Tibial nerve (tissue), 4 donors: ENCODE measurements at regions not wholly inside any gene's neighbourhood (a gene's known extent, or its start where the extent isn't known, plus 50 kb on each side); places are given as distances from the start of the nearest gene placed in this dataset.
"Not testable (repeated sequence)": the region's sequence is repeated elsewhere in the genome, so short reads cannot be mapped to it uniquely, and the experiment has no call there.

ENCODE experiments used
- DNase-seq, 2 donors: peaks; one replicate each; pipeline ENCODE4 v3.0.0-alpha.2; 2019; ENCODE audit warnings: low spot score in 2 of 2
- H3K27ac ChIP-seq, 4 donors: fragments of 200-600 bp; sonication (generic) in 3 of 4; one replicate each; pipeline ENCODE4 v1.5.1; 2017 to 2019; ENCODE audit warnings: mild to moderate bottlenecking in 1 of 4
- H3K27me3 ChIP-seq, 2 donors: fragments of 200-600 bp; sonication (generic) in 1 of 2; one replicate each; pipeline versions ENCODE4 v1.5.1 to v1.6.0; 2017 to 2019
- H3K36me3 ChIP-seq, 3 donors: fragments of 200-600 bp; sonication (generic); one replicate each; pipeline ENCODE4 v1.5.1; 2018 to 2019
- H3K4me1 ChIP-seq, 4 donors: fragments of 200-600 bp; sonication (generic) in 3 of 4; one replicate each; pipeline ENCODE4 v1.5.1; 2017 to 2019
- H3K4me3 ChIP-seq, 4 donors: fragments of 200-600 bp; sonication (generic) in 3 of 4; one replicate each; pipeline ENCODE4 v1.5.1; 2017 to 2019; ENCODE audit warnings: mild to moderate bottlenecking in 1 of 4, moderate library complexity in 1 of 4
- H3K9me3 ChIP-seq, 4 donors: fragments of 200-600 bp; sonication (generic) in 3 of 4; one replicate each; pipeline ENCODE4 v1.5.1; 2017 to 2019
- CTCF ChIP-seq, 5 experiments: fragments of 200-600 bp in 3 of 5; fragments of 450-650 bp in 2 of 5; sonication (generic) in 3 of 5; IDR thresholded peaks; one replicate each; pipeline ENCODE4 v1.5.1; 2016 to 2019; ENCODE audit warnings: antibody characterized with exemption in 5 of 5, mild to moderate bottlenecking in 3 of 5, moderate library complexity in 2 of 5
- EP300 ChIP-seq, 2 donors: sonication (generic); formaldehyde crosslinking; IDR thresholded peaks; one replicate each; pipeline ENCODE4 v1.6.1; 2017; ENCODE audit warnings: antibody characterized with exemption in 2 of 2, mild to moderate bottlenecking in 1 of 2
- POLR2A ChIP-seq, 2 donors: fragments of 450-650 bp; IDR thresholded peaks; one replicate each; pipeline ENCODE4 v1.6.1; 2017; ENCODE audit warnings: antibody characterized with exemption in 2 of 2, mild to moderate bottlenecking in 2 of 2, moderate library complexity in 2 of 2
- WGBS, 2 donors: methylation state at CpG; one replicate each; pipeline ENCODE4 v1.1.5; 2018; 5-methylcytosine and 5-hydroxymethylcytosine counted together

GRCh38 chr7:63105978-63106377, 892.7 kb upstream of the ZNF722 start:
- WGBS, 2 donors: 89 to 92% methylated on average over 4 of the region's 4 CpGs

GRCh38 chr7:63106506-63107388, 891.9 kb upstream of the ZNF722 start:
- no peak for DNase-seq
- no peaks in the 10 kb centered on the region for H3K4me1 ChIP-seq
- no peak overlapping the region for H3K27ac ChIP-seq
- WGBS, 2 donors: 82 to 83% methylated on average over 11 of the region's 11 CpGs
- TF ChIP-seq CTCF (IDR thresholded peaks at IDR 0.05) (no peak), EP300 (IDR thresholded peaks at IDR 0.05) (no peak), POLR2A (IDR thresholded peaks at IDR 0.05) (no peak)
- no peaks in the 10 kb centered on the region for H3K27me3 ChIP-seq
- no peaks in the 10 kb centered on the region for H3K36me3 ChIP-seq
- no peak overlapping the region for H3K4me3 ChIP-seq
- H3K9me3 ChIP-seq: peaks cover 0 to 32% (median 0%) of the 10 kb centered on the region in 4 donors

More at GRCh38 chr7:63105978-63106377, 892.7 kb upstream of the ZNF722 start:
- Histone ChIP-seq H3K4me1 (no peaks in the 10 kb centered on the region), H3K36me3 (no peaks in the 10 kb centered on the region), H3K4me3 (no peak overlapping the region), H3K27ac (no peak overlapping the region), H3K9me3 (peaks cover 0 to 26% (median 0%) of the 10 kb centered on the region in 4 donors), H3K27me3 (no peaks in the 10 kb centered on the region)
- no peak for DNase-seq
- TF ChIP-seq POLR2A (IDR thresholded peaks at IDR 0.05) (no peak), CTCF (IDR thresholded peaks at IDR 0.05) (no peak), EP300 (IDR thresholded peaks at IDR 0.05) (no peak)

- not testable (repeated sequence) for H3K4me3 ChIP-seq, H3K27ac ChIP-seq, H3K36me3 ChIP-seq, H3K27me3 ChIP-seq, DNase-seq, H3K4me1 ChIP-seq
- peaks cover 0 to 58% (median 0%) of the 10 kb centered on the region in 4 donors for H3K9me3 ChIP-seq
- WGBS, 2 donors: 75 to 78% methylated on average over 7 of the region's 7 CpGs
These were observed 887.1 kb upstream of the ZNF722 start for GRCh38 chr7:63111511-63111910.

GRCh38 chr7:63112764-63113712, 885.6 kb upstream of the ZNF722 start:
- H3K4me3 ChIP-seq: no peak overlapping the region
- TF ChIP-seq POLR2A (IDR thresholded peaks at IDR 0.05) (no peak), EP300 (IDR thresholded peaks at IDR 0.05) (no peak), CTCF (IDR thresholded peaks at IDR 0.05) (no peak)
- no peak for DNase-seq
- no peak overlapping the region for H3K27ac ChIP-seq
- no peaks in the 10 kb centered on the region for H3K27me3 ChIP-seq
- 85 to 88% methylated on average over 32 to 34 of the region's 36 CpGs for WGBS, 2 donors
- H3K36me3 ChIP-seq: no peaks in the 10 kb centered on the region
- peaks cover 0 to 49% (median 0%) of the 10 kb centered on the region in 4 donors for H3K9me3 ChIP-seq
- no peaks in the 10 kb centered on the region for H3K4me1 ChIP-seq

GRCh38 chr7:63113713-63114285, 884.9 kb upstream of the ZNF722 start:
- Histone ChIP-seq H3K9me3 (peaks cover 0 to 51% (median 0%) of the 10 kb centered on the region in 4 donors), H3K27me3 (no peaks in the 10 kb centered on the region), H3K27ac (no peak overlapping the region), H3K4me1 (no peaks in the 10 kb centered on the region), H3K36me3 (no peaks in the 10 kb centered on the region), H3K4me3 (no peak overlapping the region)
- 88 to 89% methylated on average over 10 to 18 of the region's 33 CpGs for WGBS, 2 donors
- no peak for DNase-seq
- TF ChIP-seq EP300 (IDR thresholded peaks at IDR 0.05): no peak
